Uterus (tissue), 3 donors: ENCODE measurements at regions not wholly inside any gene's neighbourhood (a gene's known extent, or its start where the extent isn't known, plus 50 kb on each side); places are given as distances from the start of the nearest gene placed in this dataset.

Experiments
- DNase-seq, 2 donors: peaks; one replicate each; pipeline ENCODE4 v3.0.0-alpha.2; 2019 to 2020
- H3K27ac ChIP-seq, 2 donors: fragments of 200-600 bp; sonication (generic); 1 replicate in 1 of 2; 2 replicates in 1 of 2; pipeline ENCODE4 v1.5.1; 2016 to 2018
- H3K27me3 ChIP-seq, 2 donors: fragments of 200-600 bp; sonication (generic); one replicate each; pipeline ENCODE4 v1.5.1; 2018 to 2019; ENCODE audit warnings: control low read depth in 1 of 2
- H3K36me3 ChIP-seq, 2 donors: fragments of 200-600 bp; sonication (generic); one replicate each; pipeline ENCODE4 v1.5.1; 2019; ENCODE audit warnings: control low read depth in 1 of 2
- H3K4me1 ChIP-seq, 2 donors: fragments of 200-600 bp; sonication (generic); one replicate each; pipeline ENCODE4 v1.5.1; 2018 to 2019; ENCODE audit warnings: control low read depth in 1 of 2
- H3K4me3 ChIP-seq, 2 donors: fragments of 200-600 bp; sonication (generic); 1 replicate in 1 of 2; 2 replicates in 1 of 2; pipeline ENCODE4 v1.5.1; 2018 to 2019; ENCODE audit warnings: mild to moderate bottlenecking in 1 of 2
- H3K9me3 ChIP-seq, 2 donors: fragments of 200-600 bp; sonication (generic); one replicate each; pipeline ENCODE4 v1.5.1; 2019; ENCODE audit warnings: control low read depth in 1 of 2
- POLR2A ChIP-seq, 2 donors: fragments of 450-650 bp; IDR thresholded peaks; one replicate each; pipeline ENCODE4 v1.6.1; 2016; ENCODE audit warnings: antibody characterized with exemption in 2 of 2, mild to moderate bottlenecking in 1 of 2, moderate library complexity in 1 of 2
- intact Hi-C: fragments of 100-400 bp; cut with DNase I; formaldehyde crosslinking; loops from one replicate; pipeline ENCODE4 v1.15.1; 2023; ENCODE audit warnings: low total_unique reads
- TF ChIP-seq, protein P1 (sequence below), 4 experiments: fragments of 200-600 bp in 2 of 4; fragments of 450-650 bp in 2 of 4; sonication (generic) in 2 of 4; IDR thresholded peaks; one replicate each; pipeline ENCODE4 v1.5.1; 2016 to 2019; ENCODE audit warnings: antibody characterized with exemption in 4 of 4, mild to moderate bottlenecking in 2 of 4, moderate library complexity in 1 of 4
- donor health status: DM: yes; HTN: yes; CAD: no.

DNA sequence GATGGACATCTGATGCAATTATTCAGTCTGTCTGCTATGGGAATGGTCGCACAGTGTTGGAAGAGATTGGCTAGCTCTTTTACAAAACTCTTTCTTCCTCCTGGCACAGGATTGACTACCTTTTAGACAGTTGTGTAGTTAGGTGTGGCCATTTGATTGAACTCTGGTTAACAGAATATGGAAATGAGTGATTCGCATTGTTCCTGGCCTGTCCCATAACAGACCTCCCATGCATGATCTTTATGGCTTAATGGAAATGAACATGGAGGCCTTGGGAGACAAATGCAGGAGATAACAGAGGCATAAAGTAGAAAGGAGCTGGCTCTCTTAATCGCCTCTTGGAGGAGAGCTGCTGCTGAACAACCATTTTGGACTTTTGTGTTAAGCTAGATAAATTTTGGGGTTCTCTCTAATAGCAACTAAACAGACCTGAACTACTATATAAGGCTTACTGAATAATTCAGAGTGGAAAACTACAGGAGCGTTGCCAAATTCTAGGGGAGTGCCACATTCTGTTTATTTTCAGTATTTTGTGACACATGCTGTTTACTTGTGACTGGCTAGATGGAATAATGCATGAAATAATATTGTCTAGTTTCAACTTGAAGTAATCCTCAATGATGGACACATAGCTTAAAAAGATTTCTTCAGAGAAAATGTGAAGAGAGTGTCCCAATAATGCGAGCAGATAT, 357.7 kb upstream of the SGO1 start:
- H3K27ac ChIP-seq, result no peak overlapping the region
- no peaks in the 10 kb centered on the region for H3K9me3 ChIP-seq
- H3K4me3 ChIP-seq, result no peak overlapping the region
- intact Hi-C loops, result no loop called here
- H3K36me3 ChIP-seq, result no peaks in the 10 kb centered on the region
- DNase-seq, result no peak
- TF ChIP-seq, protein P1, sequence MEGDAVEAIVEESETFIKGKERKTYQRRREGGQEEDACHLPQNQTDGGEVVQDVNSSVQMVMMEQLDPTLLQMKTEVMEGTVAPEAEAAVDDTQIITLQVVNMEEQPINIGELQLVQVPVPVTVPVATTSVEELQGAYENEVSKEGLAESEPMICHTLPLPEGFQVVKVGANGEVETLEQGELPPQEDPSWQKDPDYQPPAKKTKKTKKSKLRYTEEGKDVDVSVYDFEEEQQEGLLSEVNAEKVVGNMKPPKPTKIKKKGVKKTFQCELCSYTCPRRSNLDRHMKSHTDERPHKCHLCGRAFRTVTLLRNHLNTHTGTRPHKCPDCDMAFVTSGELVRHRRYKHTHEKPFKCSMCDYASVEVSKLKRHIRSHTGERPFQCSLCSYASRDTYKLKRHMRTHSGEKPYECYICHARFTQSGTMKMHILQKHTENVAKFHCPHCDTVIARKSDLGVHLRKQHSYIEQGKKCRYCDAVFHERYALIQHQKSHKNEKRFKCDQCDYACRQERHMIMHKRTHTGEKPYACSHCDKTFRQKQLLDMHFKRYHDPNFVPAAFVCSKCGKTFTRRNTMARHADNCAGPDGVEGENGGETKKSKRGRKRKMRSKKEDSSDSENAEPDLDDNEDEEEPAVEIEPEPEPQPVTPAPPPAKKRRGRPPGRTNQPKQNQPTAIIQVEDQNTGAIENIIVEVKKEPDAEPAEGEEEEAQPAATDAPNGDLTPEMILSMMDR (IDR thresholded peaks at IDR 0.05), result no peak
- TF ChIP-seq POLR2A (IDR thresholded peaks at IDR 0.05), result no peak
- H3K4me1 ChIP-seq, result no peaks in the 10 kb centered on the region
- no peaks in the 10 kb centered on the region for H3K27me3 ChIP-seq

DNA sequence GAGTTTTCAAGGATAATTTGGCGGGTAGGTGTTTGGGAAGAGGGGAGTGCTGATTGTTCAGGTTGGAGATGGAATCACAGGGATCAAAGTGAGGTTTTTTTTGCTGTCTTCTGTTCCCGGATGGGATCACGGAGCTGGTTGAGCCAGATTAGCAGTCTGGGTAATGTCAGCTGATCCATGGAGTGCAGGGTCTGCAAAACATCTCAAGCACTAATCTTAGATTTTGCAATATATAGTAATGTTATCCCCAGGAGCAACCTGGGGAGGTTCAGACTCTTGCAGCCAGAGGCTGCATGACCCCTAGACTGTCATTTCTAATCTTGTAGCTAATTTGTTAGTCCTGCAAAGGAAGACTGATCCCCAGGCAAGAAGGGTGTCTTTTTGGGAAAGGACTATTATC, 354.1 kb upstream of the SGO1 start:
- H3K9me3 ChIP-seq, result no peaks in the 10 kb centered on the region
- no peaks in the 10 kb centered on the region for H3K27me3 ChIP-seq
- H3K4me3 ChIP-seq, result no peak overlapping the region
- no peak for TF ChIP-seq POLR2A (IDR thresholded peaks at IDR 0.05)
- TF ChIP-seq, protein P1 (IDR thresholded peaks at IDR 0.05), result no peak
- no peak for DNase-seq
- intact Hi-C loops, result no loop called here
- H3K27ac ChIP-seq, result no peak overlapping the region
- H3K4me1 ChIP-seq, result no peaks in the 10 kb centered on the region
- H3K36me3 ChIP-seq, result no peaks in the 10 kb centered on the region

DNA sequence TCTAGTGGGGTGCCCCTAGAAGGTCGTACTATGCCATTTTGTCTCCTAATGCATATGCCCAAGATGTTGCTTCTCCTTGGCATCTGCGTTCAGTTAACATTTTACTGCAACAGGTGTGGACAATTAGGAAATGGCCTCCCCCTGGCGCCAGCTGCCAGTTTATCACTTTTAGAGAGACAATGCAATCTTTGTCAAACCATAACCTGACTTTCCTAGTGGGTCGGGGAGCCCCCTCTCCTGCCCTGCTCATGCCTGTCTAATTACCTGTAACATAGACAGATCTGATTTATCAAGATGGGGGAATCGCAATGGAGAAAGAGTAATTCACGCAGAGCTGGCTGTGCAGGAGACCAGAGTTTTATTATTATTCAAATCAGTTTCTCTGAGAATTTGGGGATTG, 353.7 kb upstream of the SGO1 start:
- H3K36me3 ChIP-seq, result no peaks in the 10 kb centered on the region
- no peak for TF ChIP-seq POLR2A (IDR thresholded peaks at IDR 0.05)
- TF ChIP-seq, protein P1 (IDR thresholded peaks at IDR 0.05), result no peak
- intact Hi-C loops, result no loop called here
- no peaks in the 10 kb centered on the region for H3K27me3 ChIP-seq
- no peaks in the 10 kb centered on the region for H3K4me1 ChIP-seq
- H3K9me3 ChIP-seq, result no peaks in the 10 kb centered on the region
- H3K27ac ChIP-seq, result no peak overlapping the region
- DNase-seq, result no peak
- no peak overlapping the region for H3K4me3 ChIP-seq

DNA sequence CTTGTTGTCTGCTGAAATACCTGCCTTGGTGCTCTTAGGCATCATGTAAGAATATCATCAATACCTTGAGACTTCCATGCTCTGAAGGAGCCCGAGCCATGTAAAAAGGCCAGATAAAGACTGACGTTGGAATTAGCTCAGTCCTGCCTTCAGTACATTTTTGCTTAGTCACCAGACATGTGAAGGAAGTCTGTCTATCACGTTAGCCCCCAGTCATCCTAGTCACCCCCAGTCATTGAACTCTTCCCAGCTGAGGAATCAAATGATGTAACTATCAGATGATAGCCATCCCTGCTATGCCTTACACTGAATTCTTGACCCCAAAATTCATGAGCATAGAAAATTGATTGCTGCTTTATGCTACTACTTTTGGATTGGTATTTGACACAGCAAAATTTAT, 351.2 kb upstream of the SGO1 start:
- no peak for DNase-seq
- H3K27ac ChIP-seq, result no peak overlapping the region
- TF ChIP-seq, protein P1 (IDR thresholded peaks at IDR 0.05), result no peak
- H3K4me1 ChIP-seq, result no peaks in the 10 kb centered on the region
- no peaks in the 10 kb centered on the region for H3K36me3 ChIP-seq
- no peak overlapping the region for H3K4me3 ChIP-seq
- H3K27me3 ChIP-seq, result no peaks in the 10 kb centered on the region
- H3K9me3 ChIP-seq, result no peaks in the 10 kb centered on the region
- intact Hi-C loops, result no loop called here

DNA sequence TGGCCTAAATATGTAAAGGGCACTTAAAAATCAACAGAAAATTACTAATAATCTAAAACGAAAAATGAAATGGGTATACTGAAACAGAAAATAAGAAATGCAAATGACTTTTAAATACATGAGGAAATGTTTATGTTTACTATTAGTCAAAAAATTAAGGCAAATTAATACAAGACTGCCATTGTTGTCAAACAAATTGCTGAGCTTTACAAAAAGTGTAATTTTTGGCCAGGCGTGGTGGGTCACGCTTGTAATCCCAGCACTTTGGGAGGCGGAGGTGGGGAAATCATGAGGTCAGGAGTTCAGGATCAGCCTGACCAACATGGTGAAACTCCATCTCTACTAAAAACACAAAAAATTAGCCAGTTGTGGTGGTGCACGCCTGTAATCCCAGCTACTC, 343.9 kb upstream of the SGO1 start:
- no peak for DNase-seq
- H3K9me3 ChIP-seq, result no peaks in the 10 kb centered on the region
- no peak overlapping the region for H3K27ac ChIP-seq
- H3K4me1 ChIP-seq, result no peaks in the 10 kb centered on the region
- intact Hi-C loops, result no loop called here
- no peaks in the 10 kb centered on the region for H3K27me3 ChIP-seq
- no peak overlapping the region for H3K4me3 ChIP-seq
- no peaks in the 10 kb centered on the region for H3K36me3 ChIP-seq
- TF ChIP-seq POLR2A (IDR thresholded peaks at IDR 0.05), result no peak
- TF ChIP-seq, protein P1 (IDR thresholded peaks at IDR 0.05), result no peak
